ENCODE measurements at regions not wholly inside any gene's neighbourhood (a gene's known extent, or its start where the extent isn't known, plus 50 kb on each side); places are given as distances from the start of the nearest gene placed in this dataset.

DNA sequence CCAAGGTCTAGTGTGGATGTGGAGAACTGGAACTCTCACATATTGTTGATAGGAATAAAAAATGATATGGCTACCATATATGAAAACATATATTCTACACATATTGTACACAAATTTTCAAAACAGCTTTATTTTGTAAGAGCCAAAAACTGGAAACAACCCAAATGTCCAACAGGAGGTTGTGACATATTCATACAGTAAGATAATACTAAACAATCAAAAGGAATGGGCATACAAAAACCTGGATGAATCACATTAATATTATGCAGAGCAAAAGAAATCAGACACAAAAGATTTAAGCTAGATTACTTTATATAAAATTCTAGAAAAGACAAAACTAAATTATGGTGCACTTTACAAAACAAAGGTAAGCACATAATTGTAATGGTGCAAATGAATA is 223.9 kb downstream of the SIM1 start:
- TF ChIP-seq TAF1 (IDR thresholded peaks at IDR 0.05; ENCODE audit: borderline replicate concordance, insufficient read depth, low read length) (no peak), SIN3A (IDR thresholded peaks at IDR 0.05; ENCODE audit: borderline replicate concordance, insufficient read depth, low read length) (no peak), FOXP2 (optimal IDR thresholded peaks at IDR 0.05; ENCODE audit: borderline replicate concordance, extremely low read depth, extremely low read length, insufficient read depth) (no peak), POLR2AphosphoS5 (IDR thresholded peaks at IDR 0.05; ENCODE audit: low read depth, low read length) (no peak)
- TF ChIP-seq, protein P1, sequence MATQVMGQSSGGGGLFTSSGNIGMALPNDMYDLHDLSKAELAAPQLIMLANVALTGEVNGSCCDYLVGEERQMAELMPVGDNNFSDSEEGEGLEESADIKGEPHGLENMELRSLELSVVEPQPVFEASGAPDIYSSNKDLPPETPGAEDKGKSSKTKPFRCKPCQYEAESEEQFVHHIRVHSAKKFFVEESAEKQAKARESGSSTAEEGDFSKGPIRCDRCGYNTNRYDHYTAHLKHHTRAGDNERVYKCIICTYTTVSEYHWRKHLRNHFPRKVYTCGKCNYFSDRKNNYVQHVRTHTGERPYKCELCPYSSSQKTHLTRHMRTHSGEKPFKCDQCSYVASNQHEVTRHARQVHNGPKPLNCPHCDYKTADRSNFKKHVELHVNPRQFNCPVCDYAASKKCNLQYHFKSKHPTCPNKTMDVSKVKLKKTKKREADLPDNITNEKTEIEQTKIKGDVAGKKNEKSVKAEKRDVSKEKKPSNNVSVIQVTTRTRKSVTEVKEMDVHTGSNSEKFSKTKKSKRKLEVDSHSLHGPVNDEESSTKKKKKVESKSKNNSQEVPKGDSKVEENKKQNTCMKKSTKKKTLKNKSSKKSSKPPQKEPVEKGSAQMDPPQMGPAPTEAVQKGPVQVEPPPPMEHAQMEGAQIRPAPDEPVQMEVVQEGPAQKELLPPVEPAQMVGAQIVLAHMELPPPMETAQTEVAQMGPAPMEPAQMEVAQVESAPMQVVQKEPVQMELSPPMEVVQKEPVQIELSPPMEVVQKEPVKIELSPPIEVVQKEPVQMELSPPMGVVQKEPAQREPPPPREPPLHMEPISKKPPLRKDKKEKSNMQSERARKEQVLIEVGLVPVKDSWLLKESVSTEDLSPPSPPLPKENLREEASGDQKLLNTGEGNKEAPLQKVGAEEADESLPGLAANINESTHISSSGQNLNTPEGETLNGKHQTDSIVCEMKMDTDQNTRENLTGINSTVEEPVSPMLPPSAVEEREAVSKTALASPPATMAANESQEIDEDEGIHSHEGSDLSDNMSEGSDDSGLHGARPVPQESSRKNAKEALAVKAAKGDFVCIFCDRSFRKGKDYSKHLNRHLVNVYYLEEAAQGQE (IDR thresholded peaks at IDR 0.05; ENCODE audit: insufficient read depth in 1 of 2, low read depth in 2 of 2, low read length in 2 of 2), result no peak

DNA sequence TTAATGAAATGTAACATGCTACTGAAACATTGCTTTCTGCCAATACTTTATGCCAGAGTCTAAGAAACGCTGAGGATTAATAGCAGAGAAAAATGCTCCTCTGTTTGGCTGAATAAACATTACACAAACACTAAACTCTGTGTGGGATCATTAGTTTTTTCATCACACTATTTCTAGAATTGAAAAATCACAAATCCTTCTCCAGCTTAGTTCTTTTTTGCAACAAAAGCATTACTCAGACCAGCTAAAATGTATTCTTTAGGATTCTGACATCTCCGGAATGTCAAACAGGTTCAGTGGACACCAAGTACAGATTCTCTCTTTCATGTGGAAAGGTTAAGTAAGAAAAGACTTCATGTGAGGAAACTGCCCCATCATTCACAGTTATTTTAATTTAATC is 226.9 kb downstream of the SIM1 start:
- TF ChIP-seq FOXP2 (optimal IDR thresholded peaks at IDR 0.05; ENCODE audit: borderline replicate concordance, extremely low read depth, extremely low read length, insufficient read depth), result no peak
- no peak for TF ChIP-seq POLR2AphosphoS5 (IDR thresholded peaks at IDR 0.05; ENCODE audit: low read depth, low read length)
- TF ChIP-seq TAF1 (IDR thresholded peaks at IDR 0.05; ENCODE audit: borderline replicate concordance, insufficient read depth, low read length), result no peak
- no peak for TF ChIP-seq SIN3A (IDR thresholded peaks at IDR 0.05; ENCODE audit: borderline replicate concordance, insufficient read depth, low read length)
- TF ChIP-seq, protein P1 (IDR thresholded peaks at IDR 0.05; ENCODE audit: insufficient read depth in 1 of 2, low read depth in 2 of 2, low read length in 2 of 2), result no peak

DNA sequence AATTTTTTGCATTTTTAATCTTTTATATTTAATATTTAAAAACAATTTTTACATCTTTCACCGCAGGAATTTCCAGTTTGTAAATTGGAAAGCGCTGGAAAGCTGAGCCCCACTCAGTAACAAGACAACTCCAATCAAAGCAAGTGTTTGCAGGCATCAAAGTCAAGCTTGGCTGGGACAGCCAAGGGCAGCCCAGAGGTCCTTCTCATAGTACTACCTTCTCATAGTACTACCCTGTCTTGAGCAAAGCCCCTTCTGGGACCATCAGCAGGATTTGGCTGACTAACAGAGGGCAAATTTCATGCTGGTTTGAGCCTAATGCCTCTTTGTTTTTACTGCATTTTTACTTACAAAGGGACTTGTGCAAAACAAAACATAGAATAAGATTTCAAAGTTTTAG is 228.3 kb downstream of the SIM1 start:
- TF ChIP-seq TAF1 (IDR thresholded peaks at IDR 0.05; ENCODE audit: borderline replicate concordance, insufficient read depth, low read length), result no peak
- no peak for TF ChIP-seq SIN3A (IDR thresholded peaks at IDR 0.05; ENCODE audit: borderline replicate concordance, insufficient read depth, low read length)
- TF ChIP-seq, protein P1 (IDR thresholded peaks at IDR 0.05; ENCODE audit: insufficient read depth in 1 of 2, low read depth in 2 of 2, low read length in 2 of 2), result no peak

DNA sequence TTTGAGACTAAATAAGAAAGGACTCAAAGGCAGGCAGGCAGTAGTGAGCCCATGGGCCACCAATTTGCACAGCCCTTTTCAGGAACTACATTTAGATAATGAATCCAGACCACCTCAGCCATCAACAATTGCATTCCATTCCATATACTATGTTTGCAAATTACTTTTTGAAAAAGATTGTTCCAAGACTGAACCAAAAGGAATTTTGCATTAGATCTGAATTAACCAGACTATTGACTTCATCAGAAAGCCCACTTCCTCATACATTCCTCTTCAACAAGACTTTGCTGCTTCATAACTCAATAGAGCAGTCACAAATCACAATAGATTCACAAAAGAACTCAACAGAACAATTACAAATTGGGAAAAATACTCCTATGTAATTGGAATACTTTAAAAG is 229.1 kb downstream of the SIM1 start:
- TF ChIP-seq SIN3A (IDR thresholded peaks at IDR 0.05; ENCODE audit: borderline replicate concordance, insufficient read depth, low read length), result no peak
- TF ChIP-seq TAF1 (IDR thresholded peaks at IDR 0.05; ENCODE audit: borderline replicate concordance, insufficient read depth, low read length), result no peak
- TF ChIP-seq, protein P1 (IDR thresholded peaks at IDR 0.05; ENCODE audit: insufficient read depth in 1 of 2, low read depth in 2 of 2, low read length in 2 of 2), result no peak
- TF ChIP-seq POLR2AphosphoS5 (IDR thresholded peaks at IDR 0.05; ENCODE audit: low read depth, low read length), result no peak
- TF ChIP-seq FOXP2 (optimal IDR thresholded peaks at IDR 0.05; ENCODE audit: borderline replicate concordance, extremely low read depth, extremely low read length, insufficient read depth), result no peak

DNA sequence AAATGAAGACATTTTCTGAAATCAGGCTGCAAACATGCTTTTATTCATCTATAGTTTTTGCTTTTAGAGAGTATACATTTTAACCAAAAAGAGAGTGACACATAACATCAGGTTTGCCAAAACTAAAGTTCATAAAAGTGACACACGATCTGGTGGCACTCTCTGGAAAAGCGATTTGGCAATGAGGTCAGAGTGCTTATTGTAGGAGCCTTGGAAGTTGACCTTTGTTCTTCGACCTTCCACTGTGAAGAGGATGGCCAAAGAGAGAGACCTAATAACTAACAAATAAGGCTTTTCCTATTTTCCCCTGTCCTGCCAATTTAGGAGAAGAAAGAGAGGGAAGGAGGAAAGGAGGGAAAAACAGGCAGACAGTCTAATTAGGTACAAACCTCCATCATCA is 230.1 kb downstream of the SIM1 start:
- no peak for TF ChIP-seq SIN3A (IDR thresholded peaks at IDR 0.05; ENCODE audit: borderline replicate concordance, insufficient read depth, low read length)
- TF ChIP-seq FOXP2 (optimal IDR thresholded peaks at IDR 0.05; ENCODE audit: borderline replicate concordance, extremely low read depth, extremely low read length, insufficient read depth), result no peak
- TF ChIP-seq, protein P1 (IDR thresholded peaks at IDR 0.05; ENCODE audit: insufficient read depth in 1 of 2, low read depth in 2 of 2, low read length in 2 of 2), result no peak
- no peak for TF ChIP-seq TAF1 (IDR thresholded peaks at IDR 0.05; ENCODE audit: borderline replicate concordance, insufficient read depth, low read length)
- TF ChIP-seq POLR2AphosphoS5 (IDR thresholded peaks at IDR 0.05; ENCODE audit: low read depth, low read length), result no peak
